ENCODE measurements at regions not wholly inside any gene's neighbourhood (a gene's known extent, or its start where the extent isn't known, plus 50 kb on each side); places are given as distances from the start of the nearest gene placed in this dataset.

- ATAC-seq (ENCODE audit: insufficient read depth, low read depth) = no peak
Observed at GRCh38 chr7:16045296-16045695, 358.8 kb upstream of the MEOX2 start.

GRCh38 chr7:16044645-16045044 lies 358.2 kb upstream of the MEOX2 start:
- H3K9me3 ChIP-seq (ENCODE audit: insufficient read depth, low read length, severe bottlenecking) = no peaks in the 10 kb centered on the region
- TF ChIP-seq EZH2 (IDR thresholded peaks at IDR 0.05; ENCODE audit: borderline replicate concordance, low read depth, low read length, severe bottlenecking) = no peak
- no peak for TF ChIP-seq CTCF (IDR thresholded peaks at IDR 0.05; ENCODE audit: borderline replicate concordance, extremely low read depth, low read length, poor library complexity, severe bottlenecking)
- DNase-seq (no peak), ATAC-seq (ENCODE audit: insufficient read depth, low read depth) (no peak)
- no peak overlapping the region for H3K27ac ChIP-seq (ENCODE audit: low read length)
- no peak overlapping the region for H3K9ac ChIP-seq (ENCODE audit: low read depth, low read length)
- no peaks in the 10 kb centered on the region for H3K4me1 ChIP-seq (ENCODE audit: insufficient read depth, low read length)
- no peak overlapping the region for H2AFZ ChIP-seq (ENCODE audit: low read depth, low read length)
- H3K4me2 ChIP-seq (ENCODE audit: insufficient read depth, low read length) = no peak overlapping the region
- H3K27me3 ChIP-seq (ENCODE audit: insufficient read depth, low read length, poor library complexity) = no peaks in the 10 kb centered on the region
- no peaks in the 10 kb centered on the region for H3K79me2 ChIP-seq (ENCODE audit: insufficient read depth, low read length)
- no peaks in the 10 kb centered on the region for H4K20me1 ChIP-seq (ENCODE audit: insufficient read depth, low read length)
- H3K36me3 ChIP-seq (ENCODE audit: insufficient read depth, low read length) = no peaks in the 10 kb centered on the region
- H3K4me3 ChIP-seq (ENCODE audit: low read depth in 1 of 2, low read length in 2 of 2) = no peak overlapping the region

More at GRCh38 chr7:16045296-16045695, 358.8 kb upstream of the MEOX2 start:
- no peaks in the 10 kb centered on the region for H3K79me2 ChIP-seq (ENCODE audit: insufficient read depth, low read length)
- H3K4me3 ChIP-seq (ENCODE audit: low read depth in 1 of 2, low read length in 2 of 2) = no peak overlapping the region
- TF ChIP-seq EZH2 (IDR thresholded peaks at IDR 0.05; ENCODE audit: borderline replicate concordance, low read depth, low read length, severe bottlenecking) (no peak), CTCF (IDR thresholded peaks at IDR 0.05; ENCODE audit: borderline replicate concordance, extremely low read depth, low read length, poor library complexity, severe bottlenecking) (no peak)
- H3K36me3 ChIP-seq (ENCODE audit: insufficient read depth, low read length) = no peaks in the 10 kb centered on the region
- no peak overlapping the region for H3K27ac ChIP-seq (ENCODE audit: low read length)
- H3K4me1 ChIP-seq (ENCODE audit: insufficient read depth, low read length) = no peaks in the 10 kb centered on the region
- no peak overlapping the region for H3K9ac ChIP-seq (ENCODE audit: low read depth, low read length)
- no peak overlapping the region for H2AFZ ChIP-seq (ENCODE audit: low read depth, low read length)
- no peaks in the 10 kb centered on the region for H3K9me3 ChIP-seq (ENCODE audit: insufficient read depth, low read length, severe bottlenecking)
- H4K20me1 ChIP-seq (ENCODE audit: insufficient read depth, low read length) = no peaks in the 10 kb centered on the region
- DNase-seq = no peak
- H3K27me3 ChIP-seq (ENCODE audit: insufficient read depth, low read length, poor library complexity) = no peaks in the 10 kb centered on the region
- no peak overlapping the region for H3K4me2 ChIP-seq (ENCODE audit: insufficient read depth, low read length)

- TF ChIP-seq CTCF (IDR thresholded peaks at IDR 0.05; ENCODE audit: borderline replicate concordance, extremely low read depth, low read length, poor library complexity, severe bottlenecking) (no peak), EZH2 (IDR thresholded peaks at IDR 0.05; ENCODE audit: borderline replicate concordance, low read depth, low read length, severe bottlenecking) (no peak)
- no peak overlapping the region for H3K4me3 ChIP-seq (ENCODE audit: low read depth in 1 of 2, low read length in 2 of 2)
- no peaks in the 10 kb centered on the region for H3K9me3 ChIP-seq (ENCODE audit: insufficient read depth, low read length, severe bottlenecking)
- no peaks in the 10 kb centered on the region for H3K27me3 ChIP-seq (ENCODE audit: insufficient read depth, low read length, poor library complexity)
- no peak overlapping the region for H2AFZ ChIP-seq (ENCODE audit: low read depth, low read length)
- ATAC-seq (ENCODE audit: insufficient read depth, low read depth) (no peak), DNase-seq (no peak)
- no peaks in the 10 kb centered on the region for H3K4me1 ChIP-seq (ENCODE audit: insufficient read depth, low read length)
- H3K36me3 ChIP-seq (ENCODE audit: insufficient read depth, low read length) = no peaks in the 10 kb centered on the region
- no peak overlapping the region for H3K4me2 ChIP-seq (ENCODE audit: insufficient read depth, low read length)
- H3K79me2 ChIP-seq (ENCODE audit: insufficient read depth, low read length) = no peaks in the 10 kb centered on the region
- H3K9ac ChIP-seq (ENCODE audit: low read depth, low read length) = no peak overlapping the region
- no peaks in the 10 kb centered on the region for H4K20me1 ChIP-seq (ENCODE audit: insufficient read depth, low read length)
- H3K27ac ChIP-seq (ENCODE audit: low read length) = no peak overlapping the region
Observed at GRCh38 chr7:16040346-16040745, 353.9 kb upstream of the MEOX2 start.

GRCh38 chr7:16038906-16039305 lies 352.4 kb upstream of the MEOX2 start:
- no peak overlapping the region for H3K4me2 ChIP-seq (ENCODE audit: insufficient read depth, low read length)
- H3K4me1 ChIP-seq (ENCODE audit: insufficient read depth, low read length) = no peaks in the 10 kb centered on the region
- H3K36me3 ChIP-seq (ENCODE audit: insufficient read depth, low read length) = no peaks in the 10 kb centered on the region
- H3K9ac ChIP-seq (ENCODE audit: low read depth, low read length) = no peak overlapping the region
- no peak overlapping the region for H2AFZ ChIP-seq (ENCODE audit: low read depth, low read length)
- H3K4me3 ChIP-seq (ENCODE audit: low read depth in 1 of 2, low read length in 2 of 2) = no peak overlapping the region
- DNase-seq (no peak), ATAC-seq (ENCODE audit: insufficient read depth, low read depth) (no peak)
- no peaks in the 10 kb centered on the region for H3K27me3 ChIP-seq (ENCODE audit: insufficient read depth, low read length, poor library complexity)
- no peak for TF ChIP-seq EZH2 (IDR thresholded peaks at IDR 0.05; ENCODE audit: borderline replicate concordance, low read depth, low read length, severe bottlenecking)
- TF ChIP-seq CTCF (IDR thresholded peaks at IDR 0.05; ENCODE audit: borderline replicate concordance, extremely low read depth, low read length, poor library complexity, severe bottlenecking) = no peak
- no peak overlapping the region for H3K27ac ChIP-seq (ENCODE audit: low read length)
- H3K79me2 ChIP-seq (ENCODE audit: insufficient read depth, low read length) = no peaks in the 10 kb centered on the region
- no peaks in the 10 kb centered on the region for H3K9me3 ChIP-seq (ENCODE audit: insufficient read depth, low read length, severe bottlenecking)
- no peaks in the 10 kb centered on the region for H4K20me1 ChIP-seq (ENCODE audit: insufficient read depth, low read length)
